ENCODE measurements at regions not wholly inside any gene's neighbourhood (a gene's known extent, or its start where the extent isn't known, plus 50 kb on each side); places are given as distances from the start of the nearest gene placed in this dataset.

- Histone ChIP-seq H3K9ac (ENCODE audit: low read depth, low read length) (no peak overlapping the region), H3K4me1 (ENCODE audit: control insufficient read depth, insufficient read depth, low read length) (peaks cover 25% of the 10 kb centered on the region), H3K36me3 (ENCODE audit: insufficient read depth, low read length) (peaks cover 27% of the 10 kb centered on the region), H3K4me3 (ENCODE audit: low read length) (no peak overlapping the region), H3K27me3 (ENCODE audit: control insufficient read depth, insufficient read depth, low read length) (no peaks in the 10 kb centered on the region), H3K4me2 (ENCODE audit: low read length) (no peak overlapping the region), H3K9me3 (replicated peaks; ENCODE audit: low read length) (no peaks in the 10 kb centered on the region)
Measured at GRCh38 chr13:73715114-73715910, 418.9 kb downstream of the KLF12 start.

GRCh38 chr13:73714522-73714921 is 419.7 kb downstream of the KLF12 start:
- Histone ChIP-seq H3K4me3 (ENCODE audit: low read length) (no peak overlapping the region), H3K4me1 (ENCODE audit: control insufficient read depth, insufficient read depth, low read length) (peaks cover 25% of the 10 kb centered on the region), H3K9ac (ENCODE audit: low read depth, low read length) (no peak overlapping the region), H3K9me3 (replicated peaks; ENCODE audit: low read length) (no peaks in the 10 kb centered on the region), H3K4me2 (ENCODE audit: low read length) (no peak overlapping the region), H3K27me3 (ENCODE audit: control insufficient read depth, insufficient read depth, low read length) (no peaks in the 10 kb centered on the region), H3K36me3 (ENCODE audit: insufficient read depth, low read length) (peaks cover 27% of the 10 kb centered on the region)

- Histone ChIP-seq H3K4me2 (ENCODE audit: low read length) (no peak overlapping the region), H3K4me1 (ENCODE audit: control insufficient read depth, insufficient read depth, low read length) (peaks cover 2% of the 10 kb centered on the region), H3K9ac (ENCODE audit: low read depth, low read length) (no peak overlapping the region), H3K27me3 (ENCODE audit: control insufficient read depth, insufficient read depth, low read length) (no peaks in the 10 kb centered on the region), H3K4me3 (ENCODE audit: low read length) (no peak overlapping the region), H3K9me3 (replicated peaks; ENCODE audit: low read length) (no peaks in the 10 kb centered on the region), H3K36me3 (ENCODE audit: insufficient read depth, low read length) (peaks cover 34% of the 10 kb centered on the region)
Measured at GRCh38 chr13:73708393-73708985, 425.7 kb downstream of the KLF12 start.

- Histone ChIP-seq H3K9me3 (replicated peaks; ENCODE audit: low read length) (no peaks in the 10 kb centered on the region), H3K4me1 (ENCODE audit: control insufficient read depth, insufficient read depth, low read length) (no peaks in the 10 kb centered on the region), H3K36me3 (ENCODE audit: insufficient read depth, low read length) (peaks cover 18% of the 10 kb centered on the region), H3K4me2 (ENCODE audit: low read length) (no peak overlapping the region), H3K9ac (ENCODE audit: low read depth, low read length) (no peak overlapping the region), H3K4me3 (ENCODE audit: low read length) (no peak overlapping the region), H3K27me3 (ENCODE audit: control insufficient read depth, insufficient read depth, low read length) (no peaks in the 10 kb centered on the region)
Measured at GRCh38 chr13:73704587-73704986, 429.6 kb downstream of the KLF12 start.

- no peak overlapping the region for H3K4me2 ChIP-seq (ENCODE audit: low read length)
- no peak overlapping the region for H3K9ac ChIP-seq (ENCODE audit: low read depth, low read length)
- H3K4me3 ChIP-seq (ENCODE audit: low read length) = no peak overlapping the region
- H3K9me3 ChIP-seq (replicated peaks; ENCODE audit: low read length) = no peaks in the 10 kb centered on the region
- peaks cover 3% of the 10 kb centered on the region for H3K4me1 ChIP-seq (ENCODE audit: control insufficient read depth, insufficient read depth, low read length)
- no peaks in the 10 kb centered on the region for H3K27me3 ChIP-seq (ENCODE audit: control insufficient read depth, insufficient read depth, low read length)
- peaks cover 18% of the 10 kb centered on the region for H3K36me3 ChIP-seq (ENCODE audit: insufficient read depth, low read length)
Measured at GRCh38 chr13:73703606-73704005, 430.6 kb downstream of the KLF12 start.

- Histone ChIP-seq H3K27me3 (ENCODE audit: control insufficient read depth, insufficient read depth, low read length) (no peaks in the 10 kb centered on the region), H3K36me3 (ENCODE audit: insufficient read depth, low read length) (peaks cover 17% of the 10 kb centered on the region), H3K9ac (ENCODE audit: low read depth, low read length) (no peak overlapping the region), H3K4me1 (ENCODE audit: control insufficient read depth, insufficient read depth, low read length) (peaks cover 4% of the 10 kb centered on the region), H3K4me2 (ENCODE audit: low read length) (no peak overlapping the region), H3K9me3 (replicated peaks; ENCODE audit: low read length) (no peaks in the 10 kb centered on the region), H3K4me3 (ENCODE audit: low read length) (no peak overlapping the region)
Measured at GRCh38 chr13:73702419-73703071, 431.7 kb downstream of the KLF12 start.

- Histone ChIP-seq H3K4me1 (ENCODE audit: control insufficient read depth, insufficient read depth, low read length) (peaks cover 4% of the 10 kb centered on the region), H3K9me3 (replicated peaks; ENCODE audit: low read length) (no peaks in the 10 kb centered on the region), H3K9ac (ENCODE audit: low read depth, low read length) (no peak overlapping the region), H3K27me3 (ENCODE audit: control insufficient read depth, insufficient read depth, low read length) (no peaks in the 10 kb centered on the region), H3K36me3 (ENCODE audit: insufficient read depth, low read length) (peaks cover 18% of the 10 kb centered on the region), H3K4me3 (ENCODE audit: low read length) (no peak overlapping the region), H3K4me2 (ENCODE audit: low read length) (no peak overlapping the region)
Measured at GRCh38 chr13:73701160-73701559, 433.0 kb downstream of the KLF12 start.

GRCh38 chr13:73698859-73699258 is 435.3 kb downstream of the KLF12 start:
- Histone ChIP-seq H3K9me3 (replicated peaks; ENCODE audit: low read length) (no peaks in the 10 kb centered on the region), H3K9ac (ENCODE audit: low read depth, low read length) (no peak overlapping the region), H3K4me3 (ENCODE audit: low read length) (no peak overlapping the region), H3K36me3 (ENCODE audit: insufficient read depth, low read length) (peaks cover 25% of the 10 kb centered on the region), H3K4me2 (ENCODE audit: low read length) (no peak overlapping the region), H3K4me1 (ENCODE audit: control insufficient read depth, insufficient read depth, low read length) (peaks cover 4% of the 10 kb centered on the region), H3K27me3 (ENCODE audit: control insufficient read depth, insufficient read depth, low read length) (no peaks in the 10 kb centered on the region)

GRCh38 chr13:73697166-73697565 is 437.0 kb downstream of the KLF12 start:
- Histone ChIP-seq H3K4me1 (ENCODE audit: control insufficient read depth, insufficient read depth, low read length) (peaks cover 4% of the 10 kb centered on the region), H3K9me3 (replicated peaks; ENCODE audit: low read length) (no peaks in the 10 kb centered on the region), H3K9ac (ENCODE audit: low read depth, low read length) (no peak overlapping the region), H3K27me3 (ENCODE audit: control insufficient read depth, insufficient read depth, low read length) (no peaks in the 10 kb centered on the region), H3K4me3 (ENCODE audit: low read length) (no peak overlapping the region), H3K4me2 (ENCODE audit: low read length) (no peak overlapping the region), H3K36me3 (ENCODE audit: insufficient read depth, low read length) (peaks cover 24% of the 10 kb centered on the region)

- peaks cover 24% of the 10 kb centered on the region for H3K36me3 ChIP-seq (ENCODE audit: insufficient read depth, low read length)
- H3K9me3 ChIP-seq (replicated peaks; ENCODE audit: low read length) = no peaks in the 10 kb centered on the region
- H3K4me2 ChIP-seq (ENCODE audit: low read length) = no peak overlapping the region
- H3K4me3 ChIP-seq (ENCODE audit: low read length) = no peak overlapping the region
- no peak overlapping the region for H3K9ac ChIP-seq (ENCODE audit: low read depth, low read length)
- H3K4me1 ChIP-seq (ENCODE audit: control insufficient read depth, insufficient read depth, low read length) = peaks cover 4% of the 10 kb centered on the region
- no peaks in the 10 kb centered on the region for H3K27me3 ChIP-seq (ENCODE audit: control insufficient read depth, insufficient read depth, low read length)
Measured at GRCh38 chr13:73696713-73697112, 437.5 kb downstream of the KLF12 start.

GRCh38 chr13:73696271-73696670 is 437.9 kb downstream of the KLF12 start:
- Histone ChIP-seq H3K4me3 (ENCODE audit: low read length) (no peak overlapping the region), H3K27me3 (ENCODE audit: control insufficient read depth, insufficient read depth, low read length) (no peaks in the 10 kb centered on the region), H3K4me1 (ENCODE audit: control insufficient read depth, insufficient read depth, low read length) (peaks cover 4% of the 10 kb centered on the region), H3K9ac (ENCODE audit: low read depth, low read length) (no peak overlapping the region), H3K9me3 (replicated peaks; ENCODE audit: low read length) (no peaks in the 10 kb centered on the region), H3K4me2 (ENCODE audit: low read length) (no peak overlapping the region), H3K36me3 (ENCODE audit: insufficient read depth, low read length) (peaks cover 24% of the 10 kb centered on the region)

Data from skeletal muscle satellite cell (primary cell).